CD8-positive, alpha-beta memory T cell (primary cell): ENCODE measurements at regions not wholly inside any gene's neighbourhood (a gene's known extent, or its start where the extent isn't known, plus 50 kb on each side); places are given as distances from the start of the nearest gene placed in this dataset.

Source experiments
- CTCF ChIA-PET: fragments of 350-600 bp; sonication (Branson Sonifier 250); formaldehyde crosslinking; loops from one replicate; lab custom pipeline; 2021; ENCODE audit warnings: antibody characterized with exemption; lab: Charles Lee
- POLR2A ChIA-PET: fragments of 350-600 bp; sonication (Branson Sonifier 250); formaldehyde crosslinking; loops from one replicate; lab custom pipeline; 2021; ENCODE audit warnings: antibody characterized with exemption; lab: Charles Lee
- DNase-seq, 5 donors: peaks; one replicate each; pipeline versions ENCODE4 v3.0.0 to v3.0.0-alpha.2; 2020 to 2022; ENCODE audit warnings: mixed read lengths in 1 of 5
- H3K27ac ChIP-seq: one replicate; pipeline ENCODE4 v1.7.0; 2013; ENCODE audit warnings: low read depth, mild to moderate bottlenecking, low read length, moderate library complexity
- H3K27me3 ChIP-seq: 2 replicates; pipeline ENCODE4 v1.7.0; 2013; ENCODE audit warnings: low read length, mild to moderate bottlenecking; ENCODE audit not compliant: insufficient read depth, poor library complexity, severe bottlenecking
- H3K36me3 ChIP-seq: 2 replicates; pipeline ENCODE4 v1.7.0; 2013; ENCODE audit warnings: mild to moderate bottlenecking, low read length, moderate library complexity; ENCODE audit not compliant: insufficient read depth
- H3K4me1 ChIP-seq: 2 replicates; pipeline ENCODE4 v1.7.0; 2013; ENCODE audit warnings: mild to moderate bottlenecking, low read length, moderate library complexity; ENCODE audit not compliant: insufficient read depth
- H3K4me3 ChIP-seq: 2 replicates; pipeline ENCODE4 v1.7.0; 2013; ENCODE audit warnings: mild to moderate bottlenecking, low read length
- H3K9me3 ChIP-seq: 2 replicates; pipeline ENCODE4 v1.7.0; 2013; ENCODE audit warnings: mild to moderate bottlenecking, low read length
- H3K27ac Mint-ChIP-seq, 8 donors: one replicate each; pipeline ENCODE4 v1.8.0; 2020 to 2021; ENCODE audit warnings: mixed read lengths in 8 of 8, mild to moderate bottlenecking in 6 of 8, inconsistent platforms in 3 of 8, moderate library complexity in 3 of 8
- H3K27me3 Mint-ChIP-seq, 2 donors: one replicate each; pipeline ENCODE4 v1.8.0; 2020 to 2021; ENCODE audit warnings: mixed read lengths in 2 of 2, mild to moderate bottlenecking in 1 of 2, moderate library complexity in 1 of 2
- H3K36me3 Mint-ChIP-seq, 3 donors: one replicate each; pipeline ENCODE4 v1.8.0; 2020 to 2021; ENCODE audit warnings: mixed read lengths in 3 of 3, inconsistent platforms in 1 of 3, mild to moderate bottlenecking in 1 of 3
- H3K4me1 Mint-ChIP-seq, 3 donors: one replicate each; pipeline ENCODE4 v1.8.0; 2020 to 2021; ENCODE audit warnings: mixed read lengths in 3 of 3, inconsistent platforms in 1 of 3, mild to moderate bottlenecking in 1 of 3
- H3K4me3 Mint-ChIP-seq, 7 donors: one replicate each; pipeline ENCODE4 v1.8.0; 2020 to 2021; ENCODE audit warnings: mixed read lengths in 7 of 7, mild to moderate bottlenecking in 6 of 7, moderate library complexity in 4 of 7, inconsistent platforms in 2 of 7
- H3K9me3 Mint-ChIP-seq, 5 donors: one replicate each; pipeline ENCODE4 v1.8.0; 2020 to 2022; ENCODE audit warnings: mixed read lengths in 5 of 5, mild to moderate bottlenecking in 3 of 5, moderate library complexity in 2 of 5, inconsistent platforms in 1 of 5

GRCh38 chr3:94248042-94248441, 185.2 kb downstream of the NSUN3 start:
- Histone ChIP-seq H3K36me3 (no peaks in the 10 kb centered on the region), H3K4me3 (no peak overlapping the region), H3K27me3 (no peaks in the 10 kb centered on the region), H3K4me1 (no peaks in the 10 kb centered on the region), H3K9me3 (no peaks in the 10 kb centered on the region), H3K27ac (no peak overlapping the region)
- POLR2A ChIA-PET: no interaction called here
- Mint-ChIP-seq H3K36me3 (no peaks in the 10 kb centered on the region), H3K27me3 (peaks cover 2 to 20% of the 10 kb centered on the region in 2 donors), H3K4me1 (no peaks in the 10 kb centered on the region), H3K27ac (no peak overlapping the region), H3K9me3 (peaks cover 0 to 4% (median 0%) of the 10 kb centered on the region in 5 donors), H3K4me3 (no peak overlapping the region)
- no peak for DNase-seq
- CTCF ChIA-PET: no interaction called here

DNA sequence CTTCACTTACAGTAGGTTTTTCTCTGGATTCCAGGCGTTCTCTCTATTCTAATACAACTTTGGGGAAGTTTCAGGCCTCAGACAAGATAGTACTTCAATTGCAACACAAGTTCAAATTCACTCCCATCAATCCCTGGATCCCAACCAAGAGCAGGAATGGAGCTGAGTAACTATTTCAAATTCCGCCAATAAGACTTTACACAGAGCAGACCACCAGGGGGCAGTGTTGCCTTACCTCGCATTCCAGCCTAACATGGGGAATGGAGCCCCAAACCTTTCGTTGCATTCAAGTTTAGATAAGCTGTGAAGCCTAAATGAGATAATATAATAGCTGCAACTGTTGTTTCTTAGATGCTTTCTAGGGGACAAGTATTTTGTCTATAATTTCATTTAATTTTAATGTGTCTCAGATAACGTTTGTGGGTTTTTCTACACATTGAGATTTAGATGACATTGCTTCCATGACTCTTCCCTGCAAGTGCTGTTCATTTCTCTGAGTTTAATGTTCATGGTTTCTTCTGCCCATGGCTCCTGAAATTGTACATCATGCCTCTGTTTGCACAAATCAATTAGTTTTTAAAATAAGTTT, 186.7 kb downstream of the NSUN3 start:
- no peak overlapping the region for H3K4me3 ChIP-seq
- Mint-ChIP-seq H3K36me3 (no peaks in the 10 kb centered on the region), H3K9me3 (peaks cover 0 to 3% (median 0%) of the 10 kb centered on the region in 5 donors), H3K27me3 (peaks cover 2 to 20% of the 10 kb centered on the region in 2 donors), H3K4me3 (no peak overlapping the region), H3K27ac (no peak overlapping the region), H3K4me1 (no peaks in the 10 kb centered on the region)
- H3K27me3 ChIP-seq: no peaks in the 10 kb centered on the region
- no peaks in the 10 kb centered on the region for H3K36me3 ChIP-seq
- CTCF ChIA-PET: interaction anchor here (1.1 to 1.6 kb wide), 4 partner anchors 8 to 13 kb away, joined by 4 to 6 read pairs (median 4); no protein-coding TSS in a partner anchor
- H3K27ac ChIP-seq: no peak overlapping the region
- DNase-seq: peak; percentile 2 to 66 (median 21)
- POLR2A ChIA-PET: no interaction called here
- no peaks in the 10 kb centered on the region for H3K9me3 ChIP-seq
- no peaks in the 10 kb centered on the region for H3K4me1 ChIP-seq

DNA sequence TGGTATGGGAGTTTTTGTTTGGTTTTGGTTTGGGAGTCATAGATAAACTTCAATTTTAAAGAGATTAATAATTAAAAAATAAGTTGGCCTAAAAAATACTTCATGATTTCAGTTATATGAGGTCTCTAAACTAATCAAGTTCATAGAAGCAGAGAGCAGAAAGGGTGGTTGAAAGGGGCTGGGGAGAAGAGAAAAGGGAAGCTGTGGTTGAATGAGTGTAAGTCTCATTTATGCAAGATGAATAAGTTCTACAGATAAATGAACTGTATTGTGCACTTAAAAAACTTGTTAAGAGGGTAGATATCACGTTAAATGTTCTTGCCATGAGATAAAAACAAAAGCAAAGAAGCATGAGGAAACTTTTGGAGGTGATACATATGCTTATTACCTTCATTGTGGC, 188.7 kb downstream of the NSUN3 start:
- H3K4me3 ChIP-seq: no peak overlapping the region
- H3K27ac Mint-ChIP-seq: no peak overlapping the region
- no peaks in the 10 kb centered on the region for H3K4me1 ChIP-seq
- H3K4me1 Mint-ChIP-seq: no peaks in the 10 kb centered on the region
- no peak overlapping the region for H3K4me3 Mint-ChIP-seq
- H3K9me3 ChIP-seq: no peaks in the 10 kb centered on the region
- peaks cover 2 to 19% of the 10 kb centered on the region in 2 donors for H3K27me3 Mint-ChIP-seq
- ChIA-PET POLR2A (no interaction called here), CTCF (no interaction called here)
- no peak overlapping the region for H3K27ac ChIP-seq
- H3K36me3 Mint-ChIP-seq: no peaks in the 10 kb centered on the region
- no peaks in the 10 kb centered on the region for H3K36me3 ChIP-seq
- no peaks in the 10 kb centered on the region for H3K9me3 Mint-ChIP-seq
- no peaks in the 10 kb centered on the region for H3K27me3 ChIP-seq
- DNase-seq: no peak

GRCh38 chr3:94252316-94252715, 189.5 kb downstream of the NSUN3 start:
- no peak overlapping the region for H3K27ac ChIP-seq
- Mint-ChIP-seq H3K4me1 (no peaks in the 10 kb centered on the region), H3K27ac (no peak overlapping the region), H3K27me3 (peaks cover 2 to 11% of the 10 kb centered on the region in 2 donors), H3K36me3 (no peaks in the 10 kb centered on the region), H3K4me3 (no peak overlapping the region), H3K9me3 (no peaks in the 10 kb centered on the region)
- H3K4me1 ChIP-seq: no peaks in the 10 kb centered on the region
- H3K36me3 ChIP-seq: no peaks in the 10 kb centered on the region
- no peak for DNase-seq
- ChIA-PET POLR2A (no interaction called here), CTCF (no interaction called here)
- no peaks in the 10 kb centered on the region for H3K27me3 ChIP-seq
- H3K9me3 ChIP-seq: no peaks in the 10 kb centered on the region
- no peak overlapping the region for H3K4me3 ChIP-seq

- ChIA-PET POLR2A (no interaction called here), CTCF (no interaction called here)
- no peaks in the 10 kb centered on the region for H3K36me3 Mint-ChIP-seq
- H3K4me3 ChIP-seq: no peak overlapping the region
- DNase-seq: no peak
- H3K27ac Mint-ChIP-seq: no peak overlapping the region
- H3K9me3 ChIP-seq: no peaks in the 10 kb centered on the region
- H3K27me3 Mint-ChIP-seq: peaks cover 2 to 10% of the 10 kb centered on the region in 2 donors
- H3K27ac ChIP-seq: no peak overlapping the region
- no peaks in the 10 kb centered on the region for H3K27me3 ChIP-seq
- H3K4me3 Mint-ChIP-seq: no peak overlapping the region
- no peaks in the 10 kb centered on the region for H3K4me1 ChIP-seq
- H3K4me1 Mint-ChIP-seq: no peaks in the 10 kb centered on the region
- no peaks in the 10 kb centered on the region for H3K36me3 ChIP-seq
- H3K9me3 Mint-ChIP-seq: no peaks in the 10 kb centered on the region
Observed at GRCh38 chr3:94256888-94257813, 194.3 kb downstream of the NSUN3 start.

DNA sequence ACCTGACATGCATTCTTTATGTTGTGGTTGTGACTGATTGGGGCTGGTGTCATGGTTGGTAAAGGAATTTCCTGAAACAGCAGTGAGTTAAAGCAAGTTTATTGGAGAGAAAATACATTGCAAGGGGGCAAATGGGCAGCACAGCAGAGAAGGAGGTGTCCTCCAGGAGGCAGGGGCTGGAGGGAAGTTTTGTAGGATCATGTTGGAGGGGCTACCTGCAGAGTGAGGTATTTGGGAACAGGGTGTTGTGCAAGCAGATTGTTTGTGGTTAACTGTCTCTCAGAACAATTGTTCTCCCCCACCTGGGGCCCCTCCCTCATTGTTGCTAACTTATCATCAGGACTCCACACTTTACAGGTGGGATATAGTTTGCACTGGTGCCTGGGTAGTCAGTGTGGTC, 196.0 kb downstream of the NSUN3 start:
- no peaks in the 10 kb centered on the region for H3K36me3 Mint-ChIP-seq
- no peaks in the 10 kb centered on the region for H3K36me3 ChIP-seq
- H3K27me3 Mint-ChIP-seq: peaks cover 2 to 10% of the 10 kb centered on the region in 2 donors
- no peaks in the 10 kb centered on the region for H3K4me1 ChIP-seq
- H3K9me3 ChIP-seq: no peaks in the 10 kb centered on the region
- H3K27ac Mint-ChIP-seq: no peak overlapping the region
- ChIA-PET CTCF (no interaction called here), POLR2A (no interaction called here)
- H3K27me3 ChIP-seq: no peaks in the 10 kb centered on the region
- no peak for DNase-seq
- H3K27ac ChIP-seq: no peak overlapping the region
- H3K4me3 Mint-ChIP-seq: no peak overlapping the region
- no peaks in the 10 kb centered on the region for H3K4me1 Mint-ChIP-seq
- H3K4me3 ChIP-seq: no peak overlapping the region
- H3K9me3 Mint-ChIP-seq: no peaks in the 10 kb centered on the region

DNA sequence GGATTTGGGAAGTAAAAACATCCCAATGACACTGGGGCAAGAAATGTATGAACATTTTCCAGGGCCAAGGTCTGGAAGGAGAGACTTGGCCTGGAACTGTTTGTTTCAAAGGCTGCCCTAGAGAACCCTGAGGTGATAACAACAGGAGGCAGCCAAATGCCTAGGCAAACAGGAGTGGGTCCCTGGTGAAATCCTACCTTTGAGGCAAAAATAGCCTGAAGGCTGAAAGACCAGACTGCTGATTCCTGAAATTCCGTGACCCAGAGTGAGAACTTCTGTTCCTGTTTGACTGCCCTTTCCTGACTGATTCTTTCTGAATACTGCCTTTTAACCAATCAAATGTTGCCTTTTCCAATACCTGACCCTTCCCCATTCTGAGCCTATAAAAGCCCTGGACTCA, 196.4 kb downstream of the NSUN3 start:
- H3K9me3 Mint-ChIP-seq: no peaks in the 10 kb centered on the region
- Histone ChIP-seq H3K27ac (no peak overlapping the region), H3K4me3 (no peak overlapping the region), H3K27me3 (no peaks in the 10 kb centered on the region), H3K4me1 (no peaks in the 10 kb centered on the region), H3K9me3 (no peaks in the 10 kb centered on the region), H3K36me3 (no peaks in the 10 kb centered on the region)
- H3K36me3 Mint-ChIP-seq: no peaks in the 10 kb centered on the region
- H3K27me3 Mint-ChIP-seq: peaks cover 2 to 10% of the 10 kb centered on the region in 2 donors
- ChIA-PET CTCF (no interaction called here), POLR2A (no interaction called here)
- no peak overlapping the region for H3K4me3 Mint-ChIP-seq
- no peak overlapping the region for H3K27ac Mint-ChIP-seq
- H3K4me1 Mint-ChIP-seq: no peaks in the 10 kb centered on the region
- DNase-seq: no peak

GRCh38 chr3:94269763-94270162, 206.9 kb downstream of the NSUN3 start:
- ChIA-PET CTCF (no interaction called here), POLR2A (no interaction called here)
- Mint-ChIP-seq H3K4me3 (no peak overlapping the region), H3K4me1 (no peaks in the 10 kb centered on the region), H3K27ac (no peak overlapping the region), H3K36me3 (no peaks in the 10 kb centered on the region), H3K27me3 (no peaks in the 10 kb centered on the region), H3K9me3 (peaks cover 0 to 4% (median 0%) of the 10 kb centered on the region in 5 donors)
- Histone ChIP-seq H3K9me3 (no peaks in the 10 kb centered on the region), H3K4me3 (no peak overlapping the region), H3K4me1 (no peaks in the 10 kb centered on the region), H3K27ac (no peak overlapping the region), H3K27me3 (no peaks in the 10 kb centered on the region), H3K36me3 (no peaks in the 10 kb centered on the region)
- no peak for DNase-seq
